ENCODE measurements at regions not wholly inside any gene's neighbourhood (a gene's known extent, or its start where the extent isn't known, plus 50 kb on each side); places are given as distances from the start of the nearest gene placed in this dataset.

DNA sequence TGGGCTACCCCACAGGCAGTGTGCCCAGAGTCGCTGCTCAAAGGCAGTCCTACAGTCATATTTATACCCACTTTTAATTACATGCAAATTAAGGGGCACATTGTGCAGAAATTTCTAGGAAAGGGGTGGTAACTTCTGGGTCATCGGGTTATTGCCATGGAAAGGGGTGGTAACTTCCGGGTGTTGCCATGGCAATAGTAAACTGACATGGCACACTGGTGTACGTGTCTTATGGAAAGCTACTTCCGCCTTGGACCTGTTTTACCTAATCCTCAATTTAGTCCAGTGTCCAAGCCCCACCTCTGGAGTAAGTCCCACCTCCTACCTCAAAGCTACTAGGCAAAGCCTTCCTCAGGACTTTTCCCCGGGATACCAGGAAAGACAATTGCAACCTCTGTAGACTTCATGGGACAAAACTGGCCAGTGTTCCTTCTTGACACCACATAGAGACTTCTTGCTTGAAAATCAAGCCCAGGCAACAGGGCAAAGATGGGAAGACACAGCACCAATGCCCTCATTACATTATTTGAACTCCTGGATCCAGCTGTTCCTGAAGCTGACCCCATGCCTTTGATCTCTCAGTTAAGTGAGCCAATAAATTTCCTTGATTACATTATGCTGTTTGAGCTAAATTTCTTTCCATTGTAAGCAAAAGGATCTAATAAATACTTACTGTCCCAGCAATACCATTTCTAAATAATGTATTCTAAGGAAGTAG is 63.3 kb upstream of the AGAP1 start:
- DNase-seq (ENCODE audit: low spot score) (no peak), ATAC-seq (no peak)
- no peaks in the 10 kb centered on the region for H3K4me1 Mint-ChIP-seq
- no peak overlapping the region for H3K4me3 ChIP-seq
- H3K79me2 ChIP-seq (replicated peaks; ENCODE audit: insufficient read depth): no peaks in the 10 kb centered on the region
- H3K27me3 Mint-ChIP-seq (ENCODE audit: insufficient read depth, low read depth, poor library complexity): no peaks in the 10 kb centered on the region
- no peaks in the 10 kb centered on the region for H3K27me3 ChIP-seq (ENCODE audit: insufficient read depth)
- H3K4me2 ChIP-seq: no peak overlapping the region
- H3K27ac Mint-ChIP-seq: no peak overlapping the region
- no peaks in the 10 kb centered on the region for H3K36me3 ChIP-seq (ENCODE audit: insufficient read depth)
- no peak overlapping the region for H2AFZ ChIP-seq
- H4K20me1 ChIP-seq (replicated peaks; ENCODE audit: insufficient read depth): no peaks in the 10 kb centered on the region
- no peaks in the 10 kb centered on the region; the same call in 1 of the 3 replicates for H3K9me3 Mint-ChIP-seq
- no peak for TF ChIP-seq STAT1 (IDR thresholded peaks at IDR 0.05; ENCODE audit: unreplicated experiment)
- no peaks in the 10 kb centered on the region for H3K4me1 ChIP-seq (ENCODE audit: insufficient read depth)
- H3K36me3 Mint-ChIP-seq (ENCODE audit: low read depth): no peaks in the 10 kb centered on the region
- no peaks in the 10 kb centered on the region for H3F3A ChIP-seq (replicated peaks; ENCODE audit: low read depth)
- H3K27ac ChIP-seq (ENCODE audit: low read depth): no peak overlapping the region
- no peaks in the 10 kb centered on the region for H3K9me2 ChIP-seq (ENCODE audit: insufficient read depth)
- no peak overlapping the region for H3K4me3 Mint-ChIP-seq

DNA sequence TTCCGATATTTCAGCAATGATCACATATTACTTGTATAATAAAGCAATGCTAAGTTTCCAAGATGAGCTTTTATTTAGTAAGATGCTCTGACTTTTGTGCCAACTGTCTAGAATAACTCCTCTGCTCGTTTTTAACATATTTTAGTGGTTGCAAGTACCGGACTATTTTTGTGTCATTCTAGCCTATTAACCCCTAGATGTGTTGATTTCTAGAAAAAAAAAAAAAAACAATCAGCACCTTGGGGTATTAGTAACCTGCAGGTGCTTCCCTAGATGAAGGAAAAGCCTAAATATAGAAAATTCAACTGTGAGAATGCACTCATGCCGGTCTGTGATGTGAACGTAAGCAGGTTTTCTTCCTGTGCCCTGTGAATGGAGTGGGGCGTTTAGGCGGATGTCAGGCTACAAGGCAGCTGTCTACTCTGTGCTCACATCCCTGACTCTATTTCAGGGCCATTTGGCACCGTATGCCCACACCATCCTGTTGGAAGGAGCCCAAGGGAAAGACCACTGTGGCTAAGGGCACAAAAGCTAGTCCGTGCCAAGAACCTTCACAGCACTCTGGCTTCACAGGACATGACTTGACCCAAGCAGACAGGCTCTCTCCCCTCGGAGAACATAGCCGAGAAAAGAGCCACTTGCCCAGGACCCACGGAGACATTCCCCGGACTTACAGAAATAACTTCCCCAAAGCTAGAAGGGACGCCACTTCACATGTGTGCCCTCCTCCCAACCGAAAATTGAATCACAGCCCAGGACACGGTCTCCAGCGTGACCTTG is 60.9 kb upstream of the AGAP1 start:
- ATAC-seq (no peak), DNase-seq (ENCODE audit: low spot score) (no peak)
- H3K36me3 Mint-ChIP-seq (ENCODE audit: low read depth): no peaks in the 10 kb centered on the region
- peaks cover 3% of the 10 kb centered on the region; the same call in 2 of the 3 replicates for H3K9me3 Mint-ChIP-seq
- no peak overlapping the region for H3K4me3 Mint-ChIP-seq
- Histone ChIP-seq H3K4me3 (no peak overlapping the region), H3K27me3 (ENCODE audit: insufficient read depth) (no peaks in the 10 kb centered on the region), H2AFZ (no peak overlapping the region), H4K20me1 (replicated peaks; ENCODE audit: insufficient read depth) (no peaks in the 10 kb centered on the region), H3K27ac (ENCODE audit: low read depth) (no peak overlapping the region), H3K4me1 (ENCODE audit: insufficient read depth) (no peaks in the 10 kb centered on the region), H3K79me2 (replicated peaks; ENCODE audit: insufficient read depth) (no peaks in the 10 kb centered on the region), H3K9me2 (ENCODE audit: insufficient read depth) (no peaks in the 10 kb centered on the region), H3K36me3 (ENCODE audit: insufficient read depth) (no peaks in the 10 kb centered on the region), H3F3A (replicated peaks; ENCODE audit: low read depth) (no peaks in the 10 kb centered on the region), H3K4me2 (no peak overlapping the region)
- H3K4me1 Mint-ChIP-seq: no peaks in the 10 kb centered on the region
- no peaks in the 10 kb centered on the region for H3K27me3 Mint-ChIP-seq (ENCODE audit: insufficient read depth, low read depth, poor library complexity)
- no peak overlapping the region for H3K27ac Mint-ChIP-seq
- no peak for TF ChIP-seq EZH2 (IDR thresholded peaks at IDR 0.05; ENCODE audit: low read depth, unreplicated experiment)
- TF ChIP-seq NANOG (IDR thresholded peaks at IDR 0.05; ENCODE audit: borderline replicate concordance): no peak
- no peak for TF ChIP-seq CREB1 (CRISPR knock-in tag; IDR thresholded peaks at IDR 0.05; ENCODE audit: low read depth)
- TF ChIP-seq, protein P1, sequence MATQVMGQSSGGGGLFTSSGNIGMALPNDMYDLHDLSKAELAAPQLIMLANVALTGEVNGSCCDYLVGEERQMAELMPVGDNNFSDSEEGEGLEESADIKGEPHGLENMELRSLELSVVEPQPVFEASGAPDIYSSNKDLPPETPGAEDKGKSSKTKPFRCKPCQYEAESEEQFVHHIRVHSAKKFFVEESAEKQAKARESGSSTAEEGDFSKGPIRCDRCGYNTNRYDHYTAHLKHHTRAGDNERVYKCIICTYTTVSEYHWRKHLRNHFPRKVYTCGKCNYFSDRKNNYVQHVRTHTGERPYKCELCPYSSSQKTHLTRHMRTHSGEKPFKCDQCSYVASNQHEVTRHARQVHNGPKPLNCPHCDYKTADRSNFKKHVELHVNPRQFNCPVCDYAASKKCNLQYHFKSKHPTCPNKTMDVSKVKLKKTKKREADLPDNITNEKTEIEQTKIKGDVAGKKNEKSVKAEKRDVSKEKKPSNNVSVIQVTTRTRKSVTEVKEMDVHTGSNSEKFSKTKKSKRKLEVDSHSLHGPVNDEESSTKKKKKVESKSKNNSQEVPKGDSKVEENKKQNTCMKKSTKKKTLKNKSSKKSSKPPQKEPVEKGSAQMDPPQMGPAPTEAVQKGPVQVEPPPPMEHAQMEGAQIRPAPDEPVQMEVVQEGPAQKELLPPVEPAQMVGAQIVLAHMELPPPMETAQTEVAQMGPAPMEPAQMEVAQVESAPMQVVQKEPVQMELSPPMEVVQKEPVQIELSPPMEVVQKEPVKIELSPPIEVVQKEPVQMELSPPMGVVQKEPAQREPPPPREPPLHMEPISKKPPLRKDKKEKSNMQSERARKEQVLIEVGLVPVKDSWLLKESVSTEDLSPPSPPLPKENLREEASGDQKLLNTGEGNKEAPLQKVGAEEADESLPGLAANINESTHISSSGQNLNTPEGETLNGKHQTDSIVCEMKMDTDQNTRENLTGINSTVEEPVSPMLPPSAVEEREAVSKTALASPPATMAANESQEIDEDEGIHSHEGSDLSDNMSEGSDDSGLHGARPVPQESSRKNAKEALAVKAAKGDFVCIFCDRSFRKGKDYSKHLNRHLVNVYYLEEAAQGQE (IDR thresholded peaks at IDR 0.05; ENCODE audit: unreplicated experiment): no peak
- no peak for TF ChIP-seq ZNF114 (CRISPR knock-in tag; IDR thresholded peaks at IDR 0.05)
- TF ChIP-seq, protein P2, sequence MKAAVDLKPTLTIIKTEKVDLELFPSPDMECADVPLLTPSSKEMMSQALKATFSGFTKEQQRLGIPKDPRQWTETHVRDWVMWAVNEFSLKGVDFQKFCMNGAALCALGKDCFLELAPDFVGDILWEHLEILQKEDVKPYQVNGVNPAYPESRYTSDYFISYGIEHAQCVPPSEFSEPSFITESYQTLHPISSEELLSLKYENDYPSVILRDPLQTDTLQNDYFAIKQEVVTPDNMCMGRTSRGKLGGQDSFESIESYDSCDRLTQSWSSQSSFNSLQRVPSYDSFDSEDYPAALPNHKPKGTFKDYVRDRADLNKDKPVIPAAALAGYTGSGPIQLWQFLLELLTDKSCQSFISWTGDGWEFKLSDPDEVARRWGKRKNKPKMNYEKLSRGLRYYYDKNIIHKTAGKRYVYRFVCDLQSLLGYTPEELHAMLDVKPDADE (IDR thresholded peaks at IDR 0.05): no peak
- TF ChIP-seq EZH2phosphoT487 (IDR thresholded peaks at IDR 0.05; ENCODE audit: unreplicated experiment): no peak
- TF ChIP-seq, protein P3, sequence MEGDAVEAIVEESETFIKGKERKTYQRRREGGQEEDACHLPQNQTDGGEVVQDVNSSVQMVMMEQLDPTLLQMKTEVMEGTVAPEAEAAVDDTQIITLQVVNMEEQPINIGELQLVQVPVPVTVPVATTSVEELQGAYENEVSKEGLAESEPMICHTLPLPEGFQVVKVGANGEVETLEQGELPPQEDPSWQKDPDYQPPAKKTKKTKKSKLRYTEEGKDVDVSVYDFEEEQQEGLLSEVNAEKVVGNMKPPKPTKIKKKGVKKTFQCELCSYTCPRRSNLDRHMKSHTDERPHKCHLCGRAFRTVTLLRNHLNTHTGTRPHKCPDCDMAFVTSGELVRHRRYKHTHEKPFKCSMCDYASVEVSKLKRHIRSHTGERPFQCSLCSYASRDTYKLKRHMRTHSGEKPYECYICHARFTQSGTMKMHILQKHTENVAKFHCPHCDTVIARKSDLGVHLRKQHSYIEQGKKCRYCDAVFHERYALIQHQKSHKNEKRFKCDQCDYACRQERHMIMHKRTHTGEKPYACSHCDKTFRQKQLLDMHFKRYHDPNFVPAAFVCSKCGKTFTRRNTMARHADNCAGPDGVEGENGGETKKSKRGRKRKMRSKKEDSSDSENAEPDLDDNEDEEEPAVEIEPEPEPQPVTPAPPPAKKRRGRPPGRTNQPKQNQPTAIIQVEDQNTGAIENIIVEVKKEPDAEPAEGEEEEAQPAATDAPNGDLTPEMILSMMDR (conservative IDR thresholded peaks at IDR 0.05; ENCODE audit: low read depth in 2 of 2): no peak

All from GM23338 (cell line).